ENCODE measurements at regions not wholly inside any gene's neighbourhood (a gene's known extent, or its start where the extent isn't known, plus 50 kb on each side); places are given as distances from the start of the nearest gene placed in this dataset.

GRCh38 chr2:105584435-105585010, 160.2 kb upstream of the NCK2 start:
- Histone ChIP-seq H3K4me3 (no peak overlapping the region), H3K9me3 (ENCODE audit: low read depth) (no peaks in the 10 kb centered on the region), H3K36me3 (no peaks in the 10 kb centered on the region), H3K27me3 (no peaks in the 10 kb centered on the region), H3K4me1 (ENCODE audit: low read depth) (no peaks in the 10 kb centered on the region), H3K27ac (no peak overlapping the region)
- no peak for DNase-seq (ENCODE audit: low read depth in 1 of 2, low spot score in 1 of 2)
- TF ChIP-seq CTCF (IDR thresholded peaks at IDR 0.05; ENCODE audit: low read depth, low read length): no peak

GRCh38 chr2:105582952-105583660, 161.6 kb upstream of the NCK2 start:
- Histone ChIP-seq H3K36me3 (no peaks in the 10 kb centered on the region), H3K4me1 (ENCODE audit: low read depth) (no peaks in the 10 kb centered on the region), H3K27ac (no peak overlapping the region), H3K4me3 (no peak overlapping the region), H3K9me3 (ENCODE audit: low read depth) (no peaks in the 10 kb centered on the region), H3K27me3 (no peaks in the 10 kb centered on the region)
- no peak for DNase-seq (ENCODE audit: low read depth in 1 of 2, low spot score in 1 of 2)
- no peak for TF ChIP-seq CTCF (IDR thresholded peaks at IDR 0.05; ENCODE audit: low read depth, low read length)

GRCh38 chr2:105581555-105581944, 163.2 kb upstream of the NCK2 start:
- Histone ChIP-seq H3K27me3 (no peaks in the 10 kb centered on the region), H3K4me1 (ENCODE audit: low read depth) (peaks cover 3% of the 10 kb centered on the region), H3K4me3 (no peak overlapping the region), H3K27ac (no peak overlapping the region), H3K9me3 (ENCODE audit: low read depth) (no peaks in the 10 kb centered on the region), H3K36me3 (no peaks in the 10 kb centered on the region)
- no peak for TF ChIP-seq CTCF (IDR thresholded peaks at IDR 0.05; ENCODE audit: low read depth, low read length)
- DNase-seq (ENCODE audit: low read depth in 1 of 2, low spot score in 1 of 2): no peak

- Histone ChIP-seq H3K27me3 (no peaks in the 10 kb centered on the region), H3K9me3 (ENCODE audit: low read depth) (no peaks in the 10 kb centered on the region), H3K4me1 (ENCODE audit: low read depth) (peaks cover 3% of the 10 kb centered on the region), H3K36me3 (no peaks in the 10 kb centered on the region), H3K27ac (no peak overlapping the region), H3K4me3 (no peak overlapping the region)
- no peak for DNase-seq (ENCODE audit: low read depth in 1 of 2, low spot score in 1 of 2)
- no peak for TF ChIP-seq CTCF (IDR thresholded peaks at IDR 0.05; ENCODE audit: low read depth, low read length)
These were observed 163.7 kb upstream of the NCK2 start for GRCh38 chr2:105580870-105581554.

GRCh38 chr2:105580216-105580615, 164.5 kb upstream of the NCK2 start:
- H3K9me3 ChIP-seq (ENCODE audit: low read depth): no peaks in the 10 kb centered on the region
- no peaks in the 10 kb centered on the region for H3K27me3 ChIP-seq
- H3K4me3 ChIP-seq: no peak overlapping the region
- no peaks in the 10 kb centered on the region for H3K36me3 ChIP-seq
- TF ChIP-seq CTCF (IDR thresholded peaks at IDR 0.05; ENCODE audit: low read depth, low read length): no peak
- no peak overlapping the region for H3K27ac ChIP-seq
- DNase-seq (ENCODE audit: low read depth in 1 of 2, low spot score in 1 of 2): no peak
- H3K4me1 ChIP-seq (ENCODE audit: low read depth): peaks cover 3% of the 10 kb centered on the region

All from cardiac muscle cell (in vitro differentiated cells and primary cell).